Hepatocyte (in vitro differentiated cells): ENCODE measurements at regions not wholly inside any gene's neighbourhood (a gene's known extent, or its start where the extent isn't known, plus 50 kb on each side); places are given as distances from the start of the nearest gene placed in this dataset.

Source experiments
- DNase-seq: peaks from one replicate; pipeline ENCODE4 v3.0.0-alpha.2; 2016; ENCODE audit warnings: low spot score
- H2AFZ ChIP-seq: fragments of 200-600 bp; sonication (generic); 2 replicates; pipeline ENCODE4 v1.6.0; 2016; ENCODE audit warnings: antibody characterized with exemption, mild to moderate bottlenecking
- H3K27ac ChIP-seq: fragments of 200-600 bp; sonication (generic); 2 replicates; pipeline ENCODE4 v1.5.1; 2016; ENCODE audit warnings: mild to moderate bottlenecking
- H3K27me3 ChIP-seq: fragments of 200-600 bp; sonication (generic); 2 replicates; pipeline ENCODE4 v1.6.1; 2016
- H3K36me3 ChIP-seq: fragments of 200-600 bp; sonication (generic); replicated peaks from 2 replicates; pipeline ENCODE4 v1.5.1; 2016; ENCODE audit warnings: low read depth; ENCODE audit not compliant: insufficient read depth
- H3K4me1 ChIP-seq: fragments of 200-600 bp; sonication (generic); 2 replicates; pipeline ENCODE4 v1.5.1; 2016; ENCODE audit warnings: mild to moderate bottlenecking, moderate library complexity; ENCODE audit not compliant: insufficient read depth
- H3K4me2 ChIP-seq: fragments of 200-600 bp; sonication (generic); 2 replicates; pipeline ENCODE4 v1.6.0; 2016
- H3K4me3 ChIP-seq: fragments of 200-600 bp; sonication (generic); 2 replicates; pipeline ENCODE4 v1.5.1; 2016; ENCODE audit warnings: mild to moderate bottlenecking
- H3K79me2 ChIP-seq: fragments of 200-600 bp; sonication (generic); 2 replicates; pipeline ENCODE4 v1.6.0; 2017; ENCODE audit warnings: mild to moderate bottlenecking
- H3K9me2 ChIP-seq: fragments of 200-600 bp; sonication (generic); replicated peaks from 2 replicates; pipeline ENCODE4 v1.6.0; 2017; ENCODE audit warnings: mild to moderate bottlenecking; ENCODE audit not compliant: insufficient read depth
- H3K9me3 ChIP-seq: fragments of 200-600 bp; sonication (generic); 2 replicates; pipeline ENCODE4 v1.5.1; 2016; ENCODE audit warnings: low read depth, mild to moderate bottlenecking
- H4K20me1 ChIP-seq: fragments of 200-600 bp; sonication (generic); 2 replicates; pipeline ENCODE4 v1.6.0; 2016; ENCODE audit warnings: mild to moderate bottlenecking; ENCODE audit not compliant: insufficient read depth, poor library complexity, severe bottlenecking
- EZH2 ChIP-seq: fragments of 200-600 bp; sonication (generic); IDR thresholded peaks from 2 replicates; pipeline ENCODE4 v1.6.1; 2016; ENCODE audit warnings: antibody characterized with exemption, mild to moderate bottlenecking, borderline replicate concordance
- EZH2phosphoT487 ChIP-seq: fragments of 200-600 bp; sonication (generic); IDR thresholded peaks from one replicate; pipeline ENCODE4 v1.6.1; 2018; ENCODE audit warnings: antibody characterized with exemption, mild to moderate bottlenecking, low read depth, moderate library complexity; ENCODE audit not compliant: unreplicated experiment, severe bottlenecking
- WGBS: methylation state at CpG from one replicate; pipeline ENCODE4 v1.1.6; 2016; ENCODE audit warnings: low lambda C conversion rate; ENCODE audit errors: missing lambda C conversion rate; 5-methylcytosine and 5-hydroxymethylcytosine counted together
- TF ChIP-seq, protein P1 (sequence below): fragments of 200-600 bp; sonication (generic); IDR thresholded peaks from 2 replicates; pipeline ENCODE4 v1.5.1; 2016; ENCODE audit warnings: antibody characterized with exemption, mild to moderate bottlenecking; ENCODE audit not compliant: poor library complexity

DNA sequence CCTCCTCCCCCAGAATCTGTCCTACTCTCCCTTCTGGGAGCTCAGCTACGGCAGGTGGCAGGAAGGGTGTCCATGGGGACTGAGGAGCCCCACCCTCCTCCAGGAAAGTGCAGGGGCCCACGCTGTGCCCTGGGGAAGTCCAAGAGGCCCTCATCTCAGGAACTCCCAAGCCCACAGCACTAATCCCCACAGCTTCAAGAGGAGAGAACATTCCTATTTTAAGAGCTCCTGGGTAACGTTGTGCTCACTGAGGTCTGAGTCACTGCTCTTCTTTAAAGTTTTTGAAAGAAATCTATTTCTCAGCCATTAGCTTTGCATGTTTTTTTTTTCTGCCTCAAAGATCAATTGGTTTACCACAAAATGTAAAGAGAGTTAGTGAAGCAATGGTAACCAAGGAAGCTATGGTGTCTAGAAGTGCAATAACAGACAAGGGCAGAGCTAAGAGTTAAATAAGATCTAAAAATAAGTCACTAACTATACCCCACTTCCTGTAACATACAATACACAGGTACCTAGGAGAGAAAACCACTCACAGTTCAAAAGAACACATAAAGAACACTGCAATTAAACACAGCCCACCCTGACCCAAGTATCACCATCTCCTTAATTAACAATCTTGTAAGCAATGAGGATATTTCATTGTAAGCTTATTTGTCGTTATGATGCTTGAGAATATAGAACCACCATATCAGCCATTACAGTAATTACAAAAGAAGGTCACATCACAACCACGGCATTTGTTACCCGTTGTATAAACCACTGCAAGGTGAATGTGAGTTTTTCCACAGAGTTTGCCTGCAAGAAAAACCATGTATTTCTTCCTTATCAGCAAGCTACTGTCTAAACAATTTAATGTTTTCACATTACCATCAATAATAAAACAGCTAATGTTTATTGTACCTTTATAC, 382.3 kb upstream of the SLC30A5 start:
- H3K4me2 ChIP-seq, result no peak overlapping the region
- H2AFZ ChIP-seq, result peak overlapping the region; percentile 20
- H3K9me3 ChIP-seq, result no peaks in the 10 kb centered on the region
- no peaks in the 10 kb centered on the region for H3K27me3 ChIP-seq
- peaks cover 9% of the 10 kb centered on the region for H3K4me1 ChIP-seq
- no peak for TF ChIP-seq EZH2
- no peaks in the 10 kb centered on the region for H3K79me2 ChIP-seq
- no peaks in the 10 kb centered on the region for H4K20me1 ChIP-seq
- H3K9me2 ChIP-seq, result no peaks in the 10 kb centered on the region
- no peak overlapping the region for H3K27ac ChIP-seq
- peak; percentile 16 for DNase-seq
- H3K4me3 ChIP-seq, result no peak overlapping the region
- no peaks in the 10 kb centered on the region for H3K36me3 ChIP-seq
- WGBS, result 66% methylated on average over 6 of the region's 6 CpGs

DNA sequence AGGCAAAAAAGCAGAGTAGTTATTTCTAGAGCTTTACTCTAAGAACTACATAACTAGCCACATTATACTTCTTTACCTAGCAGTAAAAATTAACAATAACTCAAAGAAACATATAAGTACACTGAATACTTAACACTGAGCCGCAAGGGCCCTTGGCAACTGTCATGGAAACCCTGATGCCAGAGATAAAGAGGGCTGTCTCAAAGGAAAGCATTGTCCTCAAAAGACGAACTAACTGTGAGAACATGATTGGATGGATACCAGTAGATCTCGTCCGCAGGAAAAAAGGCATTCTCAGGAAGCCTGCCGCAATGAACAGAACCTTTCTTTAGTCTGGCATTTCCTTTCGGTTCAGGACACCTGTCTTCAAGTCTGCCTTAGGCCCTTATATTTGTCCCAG, 379.0 kb upstream of the SLC30A5 start:
- Histone ChIP-seq H2AFZ (no peak overlapping the region), H3K4me2 (no peak overlapping the region), H3K36me3 (no peaks in the 10 kb centered on the region), H3K4me1 (peaks cover 9% of the 10 kb centered on the region), H3K9me3 (no peaks in the 10 kb centered on the region), H4K20me1 (no peaks in the 10 kb centered on the region), H3K4me3 (no peak overlapping the region), H3K27me3 (no peaks in the 10 kb centered on the region), H3K27ac (no peak overlapping the region), H3K9me2 (no peaks in the 10 kb centered on the region), H3K79me2 (no peaks in the 10 kb centered on the region)
- TF ChIP-seq EZH2phosphoT487 (no peak), EZH2 (no peak)
- TF ChIP-seq, protein P1, sequence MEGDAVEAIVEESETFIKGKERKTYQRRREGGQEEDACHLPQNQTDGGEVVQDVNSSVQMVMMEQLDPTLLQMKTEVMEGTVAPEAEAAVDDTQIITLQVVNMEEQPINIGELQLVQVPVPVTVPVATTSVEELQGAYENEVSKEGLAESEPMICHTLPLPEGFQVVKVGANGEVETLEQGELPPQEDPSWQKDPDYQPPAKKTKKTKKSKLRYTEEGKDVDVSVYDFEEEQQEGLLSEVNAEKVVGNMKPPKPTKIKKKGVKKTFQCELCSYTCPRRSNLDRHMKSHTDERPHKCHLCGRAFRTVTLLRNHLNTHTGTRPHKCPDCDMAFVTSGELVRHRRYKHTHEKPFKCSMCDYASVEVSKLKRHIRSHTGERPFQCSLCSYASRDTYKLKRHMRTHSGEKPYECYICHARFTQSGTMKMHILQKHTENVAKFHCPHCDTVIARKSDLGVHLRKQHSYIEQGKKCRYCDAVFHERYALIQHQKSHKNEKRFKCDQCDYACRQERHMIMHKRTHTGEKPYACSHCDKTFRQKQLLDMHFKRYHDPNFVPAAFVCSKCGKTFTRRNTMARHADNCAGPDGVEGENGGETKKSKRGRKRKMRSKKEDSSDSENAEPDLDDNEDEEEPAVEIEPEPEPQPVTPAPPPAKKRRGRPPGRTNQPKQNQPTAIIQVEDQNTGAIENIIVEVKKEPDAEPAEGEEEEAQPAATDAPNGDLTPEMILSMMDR, result no peak
- WGBS, result 85% methylated on average over 6 of the region's 6 CpGs
- no peak for DNase-seq

DNA sequence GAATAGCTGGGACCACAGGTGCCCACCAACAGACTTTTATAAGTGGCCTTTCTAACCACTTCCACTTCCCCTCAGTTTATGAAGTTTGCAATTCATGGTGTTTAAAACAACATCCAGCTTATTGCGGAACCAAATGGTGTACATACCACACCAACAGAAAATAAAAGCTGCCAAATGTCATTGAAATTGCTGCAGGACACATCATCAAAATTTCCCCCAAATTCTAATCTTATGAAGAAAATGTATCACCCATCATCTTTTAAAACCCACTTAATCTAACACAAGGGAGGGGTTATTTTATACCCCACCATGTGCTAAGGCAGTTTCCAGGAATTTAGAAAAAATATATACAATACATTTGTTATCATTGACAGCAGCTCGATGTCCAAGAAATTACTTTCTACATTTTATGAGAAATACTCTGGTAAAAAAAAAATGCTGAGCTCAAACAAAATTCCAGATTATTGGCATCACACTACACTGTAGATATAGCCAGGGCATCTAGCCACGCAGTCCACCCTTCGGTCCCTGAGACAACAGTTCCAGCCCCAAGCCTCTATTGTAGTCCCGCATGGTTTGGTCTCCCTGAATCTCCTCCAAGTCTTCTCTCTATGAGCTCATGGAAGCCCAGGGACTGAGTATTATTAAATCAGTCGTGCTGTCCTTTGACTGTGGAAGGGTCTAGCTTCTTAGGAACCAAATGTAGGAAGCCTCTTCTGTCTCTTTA, 372.8 kb upstream of the SLC30A5 start:
- H3K9me3 ChIP-seq, result no peaks in the 10 kb centered on the region
- 88% methylated on average over 6 of the region's 6 CpGs for WGBS
- no peaks in the 10 kb centered on the region for H4K20me1 ChIP-seq
- no peaks in the 10 kb centered on the region for H3K9me2 ChIP-seq
- no peak for DNase-seq
- H3K79me2 ChIP-seq, result no peaks in the 10 kb centered on the region
- no peaks in the 10 kb centered on the region for H3K4me1 ChIP-seq
- no peak overlapping the region for H3K4me3 ChIP-seq
- no peak overlapping the region for H3K4me2 ChIP-seq
- TF ChIP-seq, protein P1, result no peak
- TF ChIP-seq EZH2, result no peak
- no peak for TF ChIP-seq EZH2phosphoT487
- H3K27ac ChIP-seq, result no peak overlapping the region
- no peaks in the 10 kb centered on the region for H3K27me3 ChIP-seq
- H2AFZ ChIP-seq, result no peak overlapping the region
- H3K36me3 ChIP-seq, result no peaks in the 10 kb centered on the region

DNA sequence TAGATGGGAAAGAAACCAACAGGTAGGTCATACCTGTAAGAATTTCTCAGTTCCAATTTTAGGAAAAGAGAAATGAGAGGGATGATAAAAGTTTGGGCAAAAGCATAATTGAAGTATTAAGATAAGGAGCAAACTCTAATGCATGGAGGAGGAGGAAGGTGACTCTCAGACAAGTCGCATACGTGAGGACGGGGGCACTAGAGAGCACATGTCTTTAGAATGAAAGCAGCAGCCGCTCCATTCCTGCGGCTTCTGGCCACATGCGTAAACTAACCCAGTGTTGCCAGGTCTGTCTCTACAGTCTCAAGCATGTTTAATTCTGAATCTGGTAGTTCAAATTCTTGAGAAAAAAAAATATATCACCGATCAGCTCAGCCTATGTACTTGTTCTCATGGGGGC, 371.5 kb upstream of the SLC30A5 start:
- no peak for TF ChIP-seq EZH2
- TF ChIP-seq, protein P1, result no peak
- no peak for TF ChIP-seq EZH2phosphoT487
- no peaks in the 10 kb centered on the region for H3K27me3 ChIP-seq
- H3K9me2 ChIP-seq, result no peaks in the 10 kb centered on the region
- H3K4me2 ChIP-seq, result no peak overlapping the region
- 92% methylated on average over 7 of the region's 7 CpGs for WGBS
- no peaks in the 10 kb centered on the region for H4K20me1 ChIP-seq
- H3K4me1 ChIP-seq, result no peaks in the 10 kb centered on the region
- H3K79me2 ChIP-seq, result no peaks in the 10 kb centered on the region
- DNase-seq, result no peak
- no peak overlapping the region for H2AFZ ChIP-seq
- H3K4me3 ChIP-seq, result no peak overlapping the region
- H3K9me3 ChIP-seq, result no peaks in the 10 kb centered on the region
- no peaks in the 10 kb centered on the region for H3K36me3 ChIP-seq
- no peak overlapping the region for H3K27ac ChIP-seq
